Endothelial cell of umbilical vein (primary cell): ENCODE measurements at regions not wholly inside any gene's neighbourhood (a gene's known extent, or its start where the extent isn't known, plus 50 kb on each side); places are given as distances from the start of the nearest gene placed in this dataset.

Experiments
- BruUV-seq: library from RNA; stranded (reverse); fragments of 400-500 nt; replicated peaks from 2 replicates; lab custom pipeline; 2021; lab: Mats Ljungman, UMichigan
- CTCF ChIA-PET: fragments of 300-600, 350-600 bp; sonication (Branson Sonifier 250); formaldehyde crosslinking; loops from one replicate; lab custom pipeline; 2021; ENCODE audit warnings: antibody characterized with exemption, inconsistent platforms; lab: Charles Lee
- POLR2A ChIA-PET: fragments of 300-600, 350-600 bp; sonication (Branson Sonifier 250); formaldehyde crosslinking; loops from one replicate; lab custom pipeline; 2021; ENCODE audit warnings: antibody characterized with exemption, inconsistent platforms; lab: Charles Lee
- DNase-seq: peaks from one replicate; pipeline ENCODE4 v3.0.0-alpha.2; 2011; ENCODE audit warnings: low read depth, low spot score
- FAIRE-seq: peaks from 2 replicates; lab custom pipeline; 2011; peaks lifted over from hg19 to GRCh38; lab: Jason Lieb, UNC
- H2AFZ ChIP-seq: 2 replicates; pipeline ENCODE4 v1.6.0; 2012; ENCODE audit warnings: low read depth, low read length, control low read depth, inconsistent platforms
- H3K27ac ChIP-seq: 2 replicates; pipeline ENCODE4 v1.5.1; 2011; ENCODE audit warnings: low read depth, mild to moderate bottlenecking, control low read depth, low read length, moderate library complexity; ENCODE audit not compliant: insufficient read depth
- H3K27me3 ChIP-seq, 2 experiments: 2 replicates each; pipeline versions ENCODE4 v1.6.0 to v1.6.1; 2011; ENCODE audit warnings: low read length in 2 of 2, mixed read lengths in 1 of 2; ENCODE audit not compliant: control insufficient read depth in 2 of 2, insufficient read depth in 2 of 2
- H3K36me3 ChIP-seq, 2 experiments: 2 replicates in 1 of 2; 3 replicates in 1 of 2; pipeline ENCODE4 v1.5.1; 2011; ENCODE audit warnings: low read length in 2 of 2, mild to moderate bottlenecking in 1 of 2, moderate library complexity in 1 of 2; ENCODE audit not compliant: control insufficient read depth in 2 of 2, insufficient read depth in 2 of 2; ENCODE audit errors: extremely low read depth in 1 of 2
- H3K4me1 ChIP-seq: 3 replicates; pipeline ENCODE4 v1.5.1; 2011; ENCODE audit warnings: mild to moderate bottlenecking, low read length; ENCODE audit not compliant: control insufficient read depth, insufficient read depth; ENCODE audit errors: extremely low read depth
- H3K4me2 ChIP-seq: 2 replicates; pipeline ENCODE4 v1.6.1; 2011; ENCODE audit warnings: low read length, control low read depth, mixed read lengths; ENCODE audit not compliant: insufficient read depth
- H3K4me3 ChIP-seq, 3 experiments: fragments of 200-600 bp in 1 of 3; sonication (generic), shearing (Covaris generic) in 1 of 3; replicated peaks in 1 of 3; 2 replicates each; pipeline ENCODE4 v1.5.1; 2011 to 2016; ENCODE audit warnings: control low read depth in 3 of 3, low read length in 3 of 3, mild to moderate bottlenecking in 2 of 3, inconsistent platforms in 1 of 3, low read depth in 1 of 3, moderate library complexity in 1 of 3; ENCODE audit not compliant: insufficient read depth in 1 of 3
- H3K79me2 ChIP-seq: 2 replicates; pipeline ENCODE4 v1.6.0; 2012; ENCODE audit warnings: low read length, inconsistent platforms; ENCODE audit not compliant: control insufficient read depth, insufficient read depth
- H3K9ac ChIP-seq: replicated peaks from 2 replicates; pipeline ENCODE3; 2011; ENCODE audit warnings: low read length, control low read depth; ENCODE audit not compliant: insufficient read depth; ENCODE audit errors: extremely low read depth
- H3K9me1 ChIP-seq: replicated peaks from 3 replicates; pipeline ENCODE4 v1.6.0; 2011; ENCODE audit warnings: mild to moderate bottlenecking, low read length; ENCODE audit not compliant: control insufficient read depth, insufficient read depth; ENCODE audit errors: extremely low read depth
- H3K9me3 ChIP-seq: replicated peaks from 2 replicates; pipeline ENCODE4 v1.5.1; 2012; ENCODE audit warnings: low read length, inconsistent platforms; ENCODE audit not compliant: control insufficient read depth, insufficient read depth
- H4K20me1 ChIP-seq: replicated peaks from 2 replicates; pipeline ENCODE3; 2011; ENCODE audit warnings: mild to moderate bottlenecking, low read length; ENCODE audit not compliant: control insufficient read depth, insufficient read depth; ENCODE audit errors: extremely low read depth
- EZH2 ChIP-seq: IDR thresholded peaks from 2 replicates; pipeline ENCODE4 v1.6.1; 2012; ENCODE audit warnings: borderline replicate concordance, low read depth, mild to moderate bottlenecking, moderate library complexity, low read length, inconsistent platforms; ENCODE audit not compliant: severe bottlenecking
- FOS ChIP-seq: IDR thresholded peaks from 2 replicates; pipeline ENCODE4 v1.6.1; 2011; ENCODE audit warnings: mild to moderate bottlenecking, low read length, moderate library complexity, borderline replicate concordance; ENCODE audit not compliant: insufficient read depth
- GATA2 ChIP-seq: IDR thresholded peaks from 2 replicates; pipeline ENCODE4 v1.7.0; 2011; ENCODE audit warnings: low read depth, mild to moderate bottlenecking, moderate library complexity, mixed read lengths, low read length; ENCODE audit not compliant: insufficient read length, insufficient read depth
- JUN ChIP-seq: IDR thresholded peaks from 2 replicates; pipeline ENCODE4 v1.6.1; 2011; ENCODE audit warnings: borderline replicate concordance, low read depth; ENCODE audit not compliant: insufficient read length, insufficient read depth
- MAX ChIP-seq: IDR thresholded peaks from 2 replicates; pipeline ENCODE4 v1.6.1; 2011; ENCODE audit not compliant: insufficient read depth, insufficient read length
- MYC ChIP-seq: IDR thresholded peaks from one replicate; pipeline ENCODE4 v1.6.1; 2011; ENCODE audit warnings: mild to moderate bottlenecking, low read depth, low read length
- POLR2A ChIP-seq: IDR thresholded peaks from 2 replicates; pipeline ENCODE4 v1.6.1; 2012; ENCODE audit warnings: low read depth, mild to moderate bottlenecking, control low read depth, low read length
- POLR2AphosphoS5 ChIP-seq: IDR thresholded peaks from 2 replicates; pipeline ENCODE4 v1.6.1; 2012; ENCODE audit warnings: low read depth, mild to moderate bottlenecking, control low read depth, low read length, moderate library complexity; ENCODE audit not compliant: insufficient read depth
- dilution Hi-C: fragments of 300-500 bp; cut with MboI; formaldehyde crosslinking; loops from one replicate; pipeline ENCODE4 v1.15.0; 2019; ENCODE audit warnings: low sequenced_read_pairs; ENCODE audit not compliant: extremely low pct_ligation_motif_present
- intact Hi-C: fragments of 100-400 bp; cut with micrococcal nuclease; formaldehyde crosslinking; loops from one replicate; pipeline ENCODE4 v1.10.0; 2022
- TF ChIP-seq, protein P1 (sequence below), 2 donors: IDR thresholded peaks; 1 replicate in 1 of 2; 2 replicates in 1 of 2; pipeline ENCODE4 v1.5.1; 2011; ENCODE audit warnings: low read length in 2 of 2, mild to moderate bottlenecking in 2 of 2, moderate library complexity in 2 of 2, control low read depth in 1 of 2, inconsistent platforms in 1 of 2, low read depth in 1 of 2; ENCODE audit not compliant: insufficient read depth in 1 of 2; ENCODE audit errors: extremely low read depth in 1 of 2

GRCh38 chr3:160092760-160093159 lies 104.1 kb downstream of the IL12A start:
- TF ChIP-seq, protein P1, sequence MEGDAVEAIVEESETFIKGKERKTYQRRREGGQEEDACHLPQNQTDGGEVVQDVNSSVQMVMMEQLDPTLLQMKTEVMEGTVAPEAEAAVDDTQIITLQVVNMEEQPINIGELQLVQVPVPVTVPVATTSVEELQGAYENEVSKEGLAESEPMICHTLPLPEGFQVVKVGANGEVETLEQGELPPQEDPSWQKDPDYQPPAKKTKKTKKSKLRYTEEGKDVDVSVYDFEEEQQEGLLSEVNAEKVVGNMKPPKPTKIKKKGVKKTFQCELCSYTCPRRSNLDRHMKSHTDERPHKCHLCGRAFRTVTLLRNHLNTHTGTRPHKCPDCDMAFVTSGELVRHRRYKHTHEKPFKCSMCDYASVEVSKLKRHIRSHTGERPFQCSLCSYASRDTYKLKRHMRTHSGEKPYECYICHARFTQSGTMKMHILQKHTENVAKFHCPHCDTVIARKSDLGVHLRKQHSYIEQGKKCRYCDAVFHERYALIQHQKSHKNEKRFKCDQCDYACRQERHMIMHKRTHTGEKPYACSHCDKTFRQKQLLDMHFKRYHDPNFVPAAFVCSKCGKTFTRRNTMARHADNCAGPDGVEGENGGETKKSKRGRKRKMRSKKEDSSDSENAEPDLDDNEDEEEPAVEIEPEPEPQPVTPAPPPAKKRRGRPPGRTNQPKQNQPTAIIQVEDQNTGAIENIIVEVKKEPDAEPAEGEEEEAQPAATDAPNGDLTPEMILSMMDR (IDR thresholded peaks at IDR 0.05; ENCODE audit: extremely low read depth in 1 of 2, insufficient read depth in 1 of 2, low read depth in 1 of 2, low read length in 2 of 2) = no peak
- no peak for TF ChIP-seq POLR2AphosphoS5
- DNase-seq (no peak), FAIRE-seq (no peak)
- Histone ChIP-seq H3K4me2 (no peak overlapping the region), H3K27me3 (no peaks in the 10 kb centered on the region), H3K79me2 (no peaks in the 10 kb centered on the region), H3K4me1 (no peaks in the 10 kb centered on the region), H3K9ac (no peak overlapping the region), H3K4me3 (no peak overlapping the region), H2AFZ (no peak overlapping the region), H3K36me3 (no peaks in the 10 kb centered on the region), H4K20me1 (no peaks in the 10 kb centered on the region), H3K9me3 (no peaks in the 10 kb centered on the region), H3K9me1 (no peaks in the 10 kb centered on the region), H3K27ac (no peak overlapping the region)
- BruUV-seq = no TSS peak
- ChIA-PET POLR2A (no interaction called here), CTCF (no interaction called here)
- dilution Hi-C loops (no loop called here), intact Hi-C loops (no loop called here)

GRCh38 chr3:160094562-160094961 lies 105.9 kb downstream of the IL12A start:
- no peak for DNase-seq
- H3K9ac ChIP-seq = no peak overlapping the region
- no peak for FAIRE-seq
- dilution Hi-C loops = no loop called here
- CTCF ChIA-PET = no interaction called here
- no peaks in the 10 kb centered on the region for H3K4me1 ChIP-seq
- POLR2A ChIA-PET = no interaction called here
- no peaks in the 10 kb centered on the region for H3K9me1 ChIP-seq
- peaks cover 0 to 4% of the 10 kb centered on the region in 2 experiments for H3K27me3 ChIP-seq
- H3K27ac ChIP-seq = no peak overlapping the region
- no peak overlapping the region for H3K4me2 ChIP-seq
- no peak for TF ChIP-seq FOS
- TF ChIP-seq, protein P1 (IDR thresholded peaks at IDR 0.05; ENCODE audit: extremely low read depth in 1 of 2, insufficient read depth in 1 of 2, low read depth in 1 of 2, low read length in 2 of 2) = no peak
- TF ChIP-seq GATA2 = no peak
- no peak for TF ChIP-seq POLR2AphosphoS5
- no peak for TF ChIP-seq POLR2A
- TF ChIP-seq JUN = no peak
- TF ChIP-seq MAX = no peak
- TF ChIP-seq EZH2 = no peak
- TF ChIP-seq MYC = no peak
- no peaks in the 10 kb centered on the region for H3K36me3 ChIP-seq
- H2AFZ ChIP-seq = no peak overlapping the region
- H4K20me1 ChIP-seq = no peaks in the 10 kb centered on the region
- H3K79me2 ChIP-seq = no peaks in the 10 kb centered on the region
- no TSS peak for BruUV-seq
- no peak overlapping the region for H3K4me3 ChIP-seq
- intact Hi-C loops = no loop called here
- H3K9me3 ChIP-seq = no peaks in the 10 kb centered on the region
